DOHH2 (cell line): ENCODE measurements at regions not wholly inside any gene's neighbourhood (a gene's known extent, or its start where the extent isn't known, plus 50 kb on each side); places are given as distances from the start of the nearest gene placed in this dataset.

Experiments
- H3F3A ChIP-seq: fragments of 200-600 bp; sonication (generic), shearing (Covaris generic); 2 replicates; pipeline ENCODE4 v1.6.0; 2016; ENCODE audit warnings: antibody characterized with exemption, mild to moderate bottlenecking; ENCODE audit not compliant: control insufficient read depth, insufficient read depth
- H3K27ac ChIP-seq: fragments of 200-600 bp; sonication (generic); 2 replicates; pipeline ENCODE4 v1.5.1; 2014; ENCODE audit warnings: low read depth, mild to moderate bottlenecking, low read length, moderate library complexity
- H3K27me3 ChIP-seq: fragments of 200-600 bp; sonication (generic); 2 replicates; pipeline ENCODE4 v1.6.1; 2014; ENCODE audit warnings: mild to moderate bottlenecking, low read length, mixed read lengths; ENCODE audit not compliant: control insufficient read depth
- H3K36me3 ChIP-seq: fragments of 200-600 bp; sonication (generic); 2 replicates; pipeline ENCODE4 v1.6.1; 2014; ENCODE audit warnings: mild to moderate bottlenecking, low read length, moderate library complexity, mixed read lengths; ENCODE audit not compliant: control insufficient read depth
- H3K4me1 ChIP-seq: fragments of 200-600 bp; sonication (generic); 2 replicates; pipeline ENCODE4 v1.6.1; 2014; ENCODE audit warnings: mild to moderate bottlenecking, low read length, mixed read lengths; ENCODE audit not compliant: control insufficient read depth
- H3K4me2 ChIP-seq: fragments of 200-600 bp; sonication (generic); 2 replicates; pipeline ENCODE4 v1.6.0; 2014; ENCODE audit warnings: mild to moderate bottlenecking, low read length, moderate library complexity
- H3K4me3 ChIP-seq: fragments of 200-600 bp; sonication (generic); 2 replicates; pipeline ENCODE4 v1.5.1; 2014; ENCODE audit warnings: mild to moderate bottlenecking, low read length, mixed read lengths
- H3K79me2 ChIP-seq: fragments of 200-600 bp; sonication (generic); 2 replicates; pipeline ENCODE4 v1.6.1; 2014; ENCODE audit warnings: mild to moderate bottlenecking, low read length, mixed read lengths; ENCODE audit not compliant: control insufficient read depth
- H3K9me2 ChIP-seq: fragments of 200-600 bp; sonication (generic); replicated peaks from 2 replicates; pipeline ENCODE4 v1.6.1; 2014; ENCODE audit warnings: mild to moderate bottlenecking, low read length, mixed read lengths; ENCODE audit not compliant: control insufficient read depth
- H3K9me3 ChIP-seq: fragments of 200-600 bp; sonication (generic); 2 replicates; pipeline ENCODE4 v1.6.1; 2014; ENCODE audit warnings: antibody characterized with exemption, low read length, mixed read lengths; ENCODE audit not compliant: control insufficient read depth, insufficient read depth
- H4K20me1 ChIP-seq: fragments of 200-600 bp; sonication (generic); 2 replicates; pipeline ENCODE4 v1.6.0; 2014; ENCODE audit warnings: low read depth, mild to moderate bottlenecking, antibody characterized with exemption, low read length, moderate library complexity; ENCODE audit not compliant: control insufficient read depth, insufficient read depth
- EZH2phosphoT487 ChIP-seq: fragments of 200-600 bp; sonication (generic); IDR thresholded peaks from 2 replicates; pipeline ENCODE4 v1.6.1; 2017; ENCODE audit warnings: borderline replicate concordance, mild to moderate bottlenecking, antibody characterized with exemption, low read length, moderate library complexity, mixed read lengths
- TF ChIP-seq, protein P1 (sequence below): fragments of 200-600 bp; sonication (generic); IDR thresholded peaks from one replicate; pipeline ENCODE4 v1.5.1; 2014; ENCODE audit warnings: antibody characterized with exemption, mild to moderate bottlenecking, low read depth, low read length; ENCODE audit not compliant: poor library complexity, severe bottlenecking

DNA sequence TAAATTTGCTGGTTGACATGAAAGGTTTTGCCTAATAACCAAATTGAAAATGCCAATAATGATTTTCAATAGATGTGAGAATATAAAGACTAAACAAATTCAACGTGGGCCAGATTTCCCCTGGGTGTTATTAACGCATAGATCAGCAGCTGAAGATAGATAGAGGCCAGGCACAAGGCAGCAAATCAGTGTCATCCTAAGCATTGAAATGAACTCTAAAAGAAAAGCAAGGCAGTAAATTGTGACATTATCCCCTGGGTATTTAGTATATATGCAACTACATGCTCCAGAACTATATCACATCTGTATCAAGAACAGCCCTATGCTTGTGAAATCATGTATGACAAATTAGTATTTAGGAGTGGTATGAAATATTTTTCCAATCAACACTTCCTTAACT lies 167.1 kb upstream of the EPHA3 start:
- Histone ChIP-seq H3K9me2 (no peaks in the 10 kb centered on the region), H3K4me1 (no peaks in the 10 kb centered on the region), H3K4me2 (no peak overlapping the region), H3K4me3 (no peak overlapping the region), H3K27me3 (no peaks in the 10 kb centered on the region), H3K79me2 (no peaks in the 10 kb centered on the region), H4K20me1 (no peaks in the 10 kb centered on the region), H3K27ac (no peak overlapping the region), H3K9me3 (no peaks in the 10 kb centered on the region), H3K36me3 (no peaks in the 10 kb centered on the region), H3F3A (no peaks in the 10 kb centered on the region)
- no peak for TF ChIP-seq EZH2phosphoT487
- TF ChIP-seq, protein P1, sequence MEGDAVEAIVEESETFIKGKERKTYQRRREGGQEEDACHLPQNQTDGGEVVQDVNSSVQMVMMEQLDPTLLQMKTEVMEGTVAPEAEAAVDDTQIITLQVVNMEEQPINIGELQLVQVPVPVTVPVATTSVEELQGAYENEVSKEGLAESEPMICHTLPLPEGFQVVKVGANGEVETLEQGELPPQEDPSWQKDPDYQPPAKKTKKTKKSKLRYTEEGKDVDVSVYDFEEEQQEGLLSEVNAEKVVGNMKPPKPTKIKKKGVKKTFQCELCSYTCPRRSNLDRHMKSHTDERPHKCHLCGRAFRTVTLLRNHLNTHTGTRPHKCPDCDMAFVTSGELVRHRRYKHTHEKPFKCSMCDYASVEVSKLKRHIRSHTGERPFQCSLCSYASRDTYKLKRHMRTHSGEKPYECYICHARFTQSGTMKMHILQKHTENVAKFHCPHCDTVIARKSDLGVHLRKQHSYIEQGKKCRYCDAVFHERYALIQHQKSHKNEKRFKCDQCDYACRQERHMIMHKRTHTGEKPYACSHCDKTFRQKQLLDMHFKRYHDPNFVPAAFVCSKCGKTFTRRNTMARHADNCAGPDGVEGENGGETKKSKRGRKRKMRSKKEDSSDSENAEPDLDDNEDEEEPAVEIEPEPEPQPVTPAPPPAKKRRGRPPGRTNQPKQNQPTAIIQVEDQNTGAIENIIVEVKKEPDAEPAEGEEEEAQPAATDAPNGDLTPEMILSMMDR, result no peak

DNA sequence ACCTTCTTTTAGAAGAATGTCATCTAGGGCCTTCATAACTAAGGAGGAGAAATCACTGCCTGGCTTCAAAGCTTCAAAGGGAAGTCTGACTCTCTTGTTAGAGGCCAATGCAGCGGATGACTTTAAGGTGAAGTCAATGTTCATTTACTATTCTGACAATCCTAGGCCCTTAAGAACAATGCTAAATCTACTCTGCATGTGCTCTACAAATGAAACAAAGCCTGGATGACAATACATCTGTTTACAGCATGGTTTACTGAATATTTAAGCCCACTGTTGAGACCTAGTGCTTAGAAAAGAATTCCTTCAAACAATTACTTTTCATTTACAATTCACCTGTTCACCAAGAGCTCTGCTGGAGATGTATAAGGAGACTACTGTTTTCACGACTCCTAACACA lies 160.4 kb upstream of the EPHA3 start:
- Histone ChIP-seq H3K79me2 (no peaks in the 10 kb centered on the region), H3K4me3 (no peak overlapping the region), H3K27ac (no peak overlapping the region), H3K9me2 (no peaks in the 10 kb centered on the region), H4K20me1 (no peaks in the 10 kb centered on the region), H3K9me3 (no peaks in the 10 kb centered on the region), H3F3A (no peaks in the 10 kb centered on the region), H3K27me3 (no peaks in the 10 kb centered on the region), H3K36me3 (no peaks in the 10 kb centered on the region), H3K4me2 (no peak overlapping the region), H3K4me1 (no peaks in the 10 kb centered on the region)
- no peak for TF ChIP-seq EZH2phosphoT487
- TF ChIP-seq, protein P1, result no peak

DNA sequence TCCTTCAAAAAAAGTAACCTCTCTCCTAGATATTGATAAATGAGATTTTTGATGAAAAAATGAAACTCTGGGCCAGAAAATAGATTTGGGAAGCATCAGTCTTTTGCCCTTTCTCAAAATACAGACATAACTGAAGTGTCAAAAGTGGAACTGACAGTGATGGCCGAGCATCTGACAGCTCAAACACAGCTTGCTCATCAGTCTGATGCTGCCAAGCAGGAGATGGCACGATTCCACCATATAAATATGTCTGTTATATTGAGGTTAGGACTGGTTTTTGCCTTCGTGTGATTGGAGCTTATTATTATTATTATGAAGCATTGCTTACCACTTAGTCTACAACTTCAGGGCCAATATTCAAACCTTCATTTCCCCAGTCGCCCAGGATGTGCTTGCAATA lies 152.6 kb upstream of the EPHA3 start:
- H3K4me2 ChIP-seq, result no peak overlapping the region
- no peaks in the 10 kb centered on the region for H3K9me2 ChIP-seq
- no peaks in the 10 kb centered on the region for H3K4me1 ChIP-seq
- H3K27ac ChIP-seq, result no peak overlapping the region
- H3K9me3 ChIP-seq, result no peaks in the 10 kb centered on the region
- no peaks in the 10 kb centered on the region for H3K27me3 ChIP-seq
- no peak overlapping the region for H3K4me3 ChIP-seq
- no peaks in the 10 kb centered on the region for H4K20me1 ChIP-seq
- no peaks in the 10 kb centered on the region for H3K36me3 ChIP-seq
- TF ChIP-seq, protein P1, result no peak
- no peak for TF ChIP-seq EZH2phosphoT487
- H3K79me2 ChIP-seq, result no peaks in the 10 kb centered on the region
- H3F3A ChIP-seq, result no peaks in the 10 kb centered on the region

DNA sequence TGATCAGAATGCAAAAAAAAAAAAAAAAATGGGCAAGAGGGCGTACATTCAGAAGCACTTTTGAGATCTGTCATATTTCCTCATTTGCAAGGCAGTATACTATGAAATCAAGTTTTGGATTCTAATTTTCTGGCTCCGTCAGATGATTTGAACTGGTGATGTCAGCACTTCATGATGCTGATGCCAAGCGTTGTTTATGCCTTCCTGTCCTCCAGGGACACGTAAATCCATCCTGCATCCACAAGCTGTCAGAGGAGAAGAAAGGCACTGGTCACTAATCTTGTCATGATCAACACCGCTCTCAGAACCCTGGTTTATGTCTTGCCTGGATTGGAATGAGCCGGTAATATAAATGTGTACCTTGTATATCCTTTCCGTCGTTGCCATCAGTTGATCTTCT lies 152.1 kb upstream of the EPHA3 start:
- Histone ChIP-seq H4K20me1 (no peaks in the 10 kb centered on the region), H3K4me3 (no peak overlapping the region)

More for the DNA sequence above, 152.1 kb upstream of the EPHA3 start:
- Histone ChIP-seq H3F3A (no peaks in the 10 kb centered on the region), H3K9me3 (no peaks in the 10 kb centered on the region), H3K36me3 (no peaks in the 10 kb centered on the region), H3K4me2 (no peak overlapping the region), H3K9me2 (no peaks in the 10 kb centered on the region), H3K79me2 (no peaks in the 10 kb centered on the region), H3K27me3 (no peaks in the 10 kb centered on the region), H3K27ac (no peak overlapping the region), H3K4me1 (no peaks in the 10 kb centered on the region)
- TF ChIP-seq, protein P1, result no peak
- no peak for TF ChIP-seq EZH2phosphoT487
